Erythroblast (primary cell): ENCODE measurements at regions not wholly inside any gene's neighbourhood (a gene's known extent, or its start where the extent isn't known, plus 50 kb on each side); places are given as distances from the start of the nearest gene placed in this dataset.

Experiments
- GATA1 ChIP-seq: IDR thresholded peaks from 2 replicates; pipeline ENCODE4 v1.6.1; 2011; ENCODE audit warnings: low read depth, mild to moderate bottlenecking, control low read depth, low read length, moderate library complexity
- POLR2A ChIP-seq: IDR thresholded peaks from 2 replicates; pipeline ENCODE4 v1.6.1; 2011; ENCODE audit warnings: mild to moderate bottlenecking, low read length

- TF ChIP-seq POLR2A (no peak), GATA1 (no peak)
Measured at GRCh38 chr4:38324861-38325628, 339.0 kb upstream of the KLF3 start.
